HG02885 (cell line): ENCODE measurements at regions not wholly inside any gene's neighbourhood (a gene's known extent, or its start where the extent isn't known, plus 50 kb on each side); places are given as distances from the start of the nearest gene placed in this dataset.

Source experiments
- ATAC-seq: cut with Tn5 transposase; IDR thresholded peaks from one replicate; pipeline ENCODE4 v1.9.1; 2021; ENCODE audit warnings: mild to moderate bottlenecking; ENCODE audit not compliant: unreplicated experiment, poor library complexity

DNA sequence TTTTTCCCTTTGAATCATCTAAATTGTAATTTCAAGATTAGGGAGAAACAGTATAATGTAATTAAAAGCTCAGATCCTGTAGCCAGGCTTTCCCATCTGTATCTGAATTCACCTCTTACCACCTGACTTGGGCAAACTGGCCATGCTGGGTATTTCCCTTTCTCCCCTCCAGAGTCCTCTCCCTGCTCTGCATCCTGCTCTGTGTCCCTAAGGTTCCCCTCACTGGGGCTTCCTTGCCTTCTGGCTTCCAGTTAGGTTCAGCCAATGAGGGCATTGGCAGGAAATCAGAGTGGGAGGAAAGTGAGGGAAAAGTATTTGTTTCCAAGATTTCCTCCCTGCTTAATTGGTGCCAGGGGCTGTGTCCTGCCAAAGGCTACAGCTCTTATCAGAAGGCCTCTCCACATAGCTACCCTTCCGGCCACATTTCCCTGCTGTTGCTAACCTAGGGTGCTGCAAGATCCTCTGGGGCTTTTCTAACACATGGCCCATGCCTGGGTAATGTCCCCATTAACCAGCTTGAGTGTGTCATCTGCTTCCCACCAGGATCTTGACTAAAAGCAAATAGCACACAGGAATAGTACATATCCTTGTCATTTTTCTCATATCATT lies 51.0 kb upstream of the MPDZ start:
- ATAC-seq = no peak
